HepG2 (cell line): ENCODE measurements at regions not wholly inside any gene's neighbourhood (a gene's known extent, or its start where the extent isn't known, plus 50 kb on each side); places are given as distances from the start of the nearest gene placed in this dataset.

Experiments used
- ATAC-seq: fragments of 200-7000 bp; cut with Tn5 transposase; 3 replicates; pipeline ENCODE4 v1.9.1; 2020; ENCODE audit warnings: mild to moderate bottlenecking, moderate library complexity
- BruUV-seq: library from RNA; stranded (reverse); fragments of 400-500 nt; replicated peaks from 2 replicates; lab custom pipeline; 2021; lab: Mats Ljungman, UMichigan
- CTCF ChIA-PET: fragments of 300-600 bp; formaldehyde crosslinking; extraction: SDS; loops from one replicate; lab custom pipeline; 2021; ENCODE audit warnings: low total read pairs, inconsistent platforms, low intra/inter-chr PET ratio; lab: Yijun Ruan, JAX
- POLR2A ChIA-PET: fragments of 350-600 bp; sonication (Branson Sonifier 250); formaldehyde crosslinking; loops from one replicate; lab custom pipeline; 2020; ENCODE audit warnings: antibody characterized with exemption, inconsistent platforms; lab: Yijun Ruan, JAX
- DNase-seq: peaks from one replicate; pipeline ENCODE4 v3.0.0-alpha.2; 2015; ENCODE audit warnings: low spot score
- FAIRE-seq: peaks from 3 replicates; lab custom pipeline; 2011; peaks lifted over from hg19 to GRCh38; lab: Jason Lieb, UNC
- H2AFZ ChIP-seq: one replicate; pipeline ENCODE4 v1.6.1; 2011; ENCODE audit warnings: low read length, inconsistent platforms
- H3K27ac ChIP-seq: fragments of 300-600 bp; 3 replicates; pipeline ENCODE4 v1.8.0; 2011; ENCODE audit warnings: mixed run types, mild to moderate bottlenecking, mixed read lengths, low read length, inconsistent platforms; ENCODE audit not compliant: insufficient read depth; ENCODE audit errors: extremely low read length
- H3K27me3 ChIP-seq, 2 experiments: fragments of 200-600 bp in 1 of 2; 2 replicates in 1 of 2; 3 replicates in 1 of 2; pipeline versions ENCODE4 v1.6.0 to v1.8.0; 2011; ENCODE audit warnings: low read length in 2 of 2, mild to moderate bottlenecking in 2 of 2, moderate library complexity in 2 of 2, inconsistent platforms in 1 of 2; ENCODE audit not compliant: insufficient read depth in 2 of 2, control insufficient read depth in 1 of 2
- H3K36me3 ChIP-seq, 2 experiments: fragments of 200-600 bp in 1 of 2; replicated peaks in 1 of 2; 2 replicates in 1 of 2; 3 replicates in 1 of 2; pipeline versions ENCODE4 v1.5.1 to v1.8.0; 2011; ENCODE audit warnings: low read length in 2 of 2, inconsistent platforms in 1 of 2; ENCODE audit not compliant: insufficient read depth in 2 of 2, control insufficient read depth in 1 of 2
- H3K4me1 ChIP-seq: 2 replicates; pipeline ENCODE4 v1.5.1; 2012; ENCODE audit warnings: low read length, inconsistent platforms; ENCODE audit not compliant: insufficient read depth
- H3K4me2 ChIP-seq: 2 replicates; pipeline ENCODE4 v1.6.0; 2011; ENCODE audit warnings: low read depth, low read length, inconsistent platforms
- H3K4me3 ChIP-seq, 3 experiments: fragments of 200-600 bp in 1 of 3; sonication (generic), shearing (Covaris generic) in 1 of 3; replicated peaks in 1 of 3; 2 replicates each; pipeline ENCODE4 v1.5.1; 2011 to 2016; ENCODE audit warnings: low read length in 3 of 3, inconsistent platforms in 2 of 3, low read depth in 2 of 3, mild to moderate bottlenecking in 2 of 3, control low read depth in 1 of 3, mixed read lengths in 1 of 3; ENCODE audit not compliant: insufficient read depth in 1 of 3
- H3K79me2 ChIP-seq: one replicate; pipeline ENCODE4 v1.6.1; 2011; ENCODE audit warnings: low read length, inconsistent platforms; ENCODE audit not compliant: insufficient read depth
- H3K9ac ChIP-seq: 2 replicates; pipeline ENCODE4 v1.6.0; 2011; ENCODE audit warnings: mild to moderate bottlenecking, low read depth, low read length, inconsistent platforms; ENCODE audit not compliant: insufficient read depth
- H3K9me3 ChIP-seq: 2 replicates; pipeline ENCODE4 v1.5.1; 2012; ENCODE audit warnings: mild to moderate bottlenecking, low read length
- H4K20me1 ChIP-seq: 2 replicates; pipeline ENCODE4 v1.6.0; 2011; ENCODE audit warnings: inconsistent platforms, mild to moderate bottlenecking, low read length, moderate library complexity; ENCODE audit not compliant: insufficient read depth
- CCAR2 ChIP-seq: fragments of 200-400 bp; formaldehyde crosslinking; optimal IDR thresholded peaks from 2 replicates; pipeline ENCODE3; 2018; ENCODE audit warnings: low read depth, mild to moderate bottlenecking, low read length, moderate library complexity
- CTCF ChIP-seq: sonication (generic); formaldehyde crosslinking; IDR thresholded peaks from 2 replicates; pipeline ENCODE4 v1.5.0; 2020; ENCODE audit warnings: mild to moderate bottlenecking, missing genetic modification reagents, moderate library complexity
- DDIT3 ChIP-seq: sonication (generic); formaldehyde crosslinking; IDR thresholded peaks from 2 replicates; pipeline ENCODE4 v1.4.0; 2020; ENCODE audit warnings: mild to moderate bottlenecking, missing genetic modification reagents
- ERF ChIP-seq: IDR thresholded peaks from 2 replicates; pipeline ENCODE4 v1.6.1; 2018; ENCODE audit warnings: missing biosample characterization, missing genetic modification reagents
- HNRNPK ChIP-seq: fragments of 200-400 bp; formaldehyde crosslinking; IDR thresholded peaks from 2 replicates; pipeline ENCODE4 v1.6.1; 2018; ENCODE audit warnings: low read length, low read depth, moderate library complexity, mild to moderate bottlenecking; ENCODE audit not compliant: poor library complexity, severe bottlenecking
- MTF2 ChIP-seq: sonication (generic); formaldehyde crosslinking; IDR thresholded peaks from 2 replicates; pipeline ENCODE4 v1.5.0; 2020; ENCODE audit warnings: missing genetic modification reagents, borderline replicate concordance
- MXD4 ChIP-seq: IDR thresholded peaks from 2 replicates; pipeline ENCODE4 v1.6.1; 2016; ENCODE audit warnings: mild to moderate bottlenecking, missing biosample characterization, missing genetic modification reagents
- PCBP2 ChIP-seq: fragments of 200-400 bp; formaldehyde crosslinking; optimal IDR thresholded peaks from 2 replicates; pipeline ENCODE3; 2018; ENCODE audit warnings: low read length, low read depth; ENCODE audit not compliant: poor library complexity, severe bottlenecking
- STAG1 ChIP-seq: sonication (generic); formaldehyde crosslinking; IDR thresholded peaks from 2 replicates; pipeline ENCODE4 v1.4.0; 2020; ENCODE audit warnings: missing genetic modification reagents
- U2AF1 ChIP-seq: fragments of 200-400 bp; formaldehyde crosslinking; optimal IDR thresholded peaks from 2 replicates; pipeline ENCODE3; 2017; ENCODE audit warnings: mild to moderate bottlenecking, low read depth, low read length
- XRCC5 ChIP-seq: fragments of 200-400 bp; formaldehyde crosslinking; optimal IDR thresholded peaks from 2 replicates; pipeline ENCODE3; 2017; ENCODE audit warnings: mild to moderate bottlenecking, low read length
- ZFP36 ChIP-seq: fragments of 150-350 bp; IDR thresholded peaks from 2 replicates; pipeline ENCODE4 v1.6.1; 2018; ENCODE audit warnings: borderline replicate concordance, low read length, low read depth; ENCODE audit not compliant: partially characterized antibody
- ZNF260 ChIP-seq: sonication (generic); formaldehyde crosslinking; IDR thresholded peaks from 2 replicates; pipeline ENCODE4 v1.4.0; 2020; ENCODE audit warnings: missing genetic modification reagents, low read depth, mild to moderate bottlenecking, borderline replicate concordance
- ZNF343 ChIP-seq: sonication (generic); formaldehyde crosslinking; IDR thresholded peaks from 2 replicates; pipeline ENCODE4 v1.4.0; 2020; ENCODE audit warnings: mild to moderate bottlenecking, missing genetic modification reagents
- ZNF629 ChIP-seq: sonication (generic); formaldehyde crosslinking; conservative IDR thresholded peaks from 2 replicates; pipeline ENCODE4 v1.5.0; 2020; ENCODE audit warnings: missing genetic modification reagents
- ZNF644 ChIP-seq: IDR thresholded peaks from 2 replicates; pipeline ENCODE4 v1.6.1; 2016; ENCODE audit warnings: low read depth
- ZNF652 ChIP-seq: IDR thresholded peaks from 2 replicates; pipeline ENCODE4 v1.6.1; 2016; ENCODE audit warnings: low read depth, borderline replicate concordance
- WGBS: methylation state at CpG from one replicate; pipeline ENCODE4 v1.1.6; 2017; ENCODE audit warnings: low lambda C conversion rate; 5-methylcytosine and 5-hydroxymethylcytosine counted together
- in situ Hi-C: cut with HindIII; loops from 2 replicates; pipeline ENCODE4 v1.10.0; 2017; ENCODE audit warnings: low pct_unique_long_range_greater_than_20kb; ENCODE audit not compliant: extremely low pct_ligation_motif_present
- intact Hi-C: fragments of 100-400 bp; cut with micrococcal nuclease; formaldehyde crosslinking; loops from one replicate; pipeline ENCODE4 v1.10.0; 2022; ENCODE audit not compliant: unreplicated experiment
- TF ChIP-seq, protein P1 (sequence below): sonication (generic); formaldehyde crosslinking; IDR thresholded peaks from 2 replicates; pipeline ENCODE4 v1.5.1; 2020; ENCODE audit warnings: missing genetic modification reagents, mild to moderate bottlenecking, borderline replicate concordance

GRCh38 chr2:8514796-8515758, 166.8 kb upstream of the ID2 start:
- BruUV-seq: no TSS peak
- no peak for FAIRE-seq
- ATAC-seq: no peak

DNA sequence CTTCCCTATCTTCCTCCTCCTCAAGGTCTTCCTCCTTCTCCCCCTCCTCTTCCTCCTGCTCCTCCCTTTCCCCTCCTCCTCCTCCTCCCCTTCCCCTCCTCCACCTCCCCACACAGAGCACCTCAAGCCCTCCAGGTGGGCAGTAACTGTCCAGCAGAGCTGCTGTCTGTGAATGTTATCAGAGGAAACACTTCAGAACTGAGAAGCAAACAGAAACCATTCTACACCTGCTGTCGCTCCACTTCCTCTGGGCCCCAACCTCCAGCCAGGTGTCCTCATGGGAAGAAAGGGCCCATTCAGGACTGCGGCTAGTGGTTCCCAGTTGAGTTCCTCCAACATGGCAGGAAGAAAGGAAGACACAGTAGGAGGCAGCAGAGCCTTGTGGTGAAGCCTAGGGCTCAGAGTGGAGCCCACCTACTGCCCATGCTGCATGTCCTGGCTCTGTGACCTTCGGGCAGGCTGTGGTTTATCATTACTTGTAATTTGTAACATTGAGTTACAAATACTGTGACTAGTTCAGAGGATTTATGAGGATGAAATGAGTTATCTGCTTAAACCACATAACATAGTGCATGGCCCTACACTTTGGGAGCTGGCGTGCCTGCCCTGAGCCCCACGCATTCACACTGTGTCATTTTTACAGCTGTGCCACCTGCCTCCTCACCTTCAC, 165.9 kb upstream of the ID2 start:
- H4K20me1 ChIP-seq: no peaks in the 10 kb centered on the region
- H3K9ac ChIP-seq: no peak overlapping the region
- no peaks in the 10 kb centered on the region for H3K4me1 ChIP-seq
- H3K79me2 ChIP-seq: no peaks in the 10 kb centered on the region
- peaks cover 5 to 57% of the 10 kb centered on the region in 2 experiments; a peak in 3 of 5 replicates for H3K27me3 ChIP-seq
- FAIRE-seq: no peak
- CTCF ChIA-PET: no interaction called here
- no peak overlapping the region for H3K4me3 ChIP-seq
- no peak overlapping the region for H3K4me2 ChIP-seq
- no peaks in the 10 kb centered on the region for H3K36me3 ChIP-seq
- TF ChIP-seq ZNF652 (CRISPR knock-in tag) (no peak), DDIT3 (CRISPR knock-in tag) (no peak), CTCF (CRISPR knock-in tag) (peak; percentile 63), MTF2 (CRISPR knock-in tag) (no peak), ZNF644 (CRISPR knock-in tag) (peak; percentile 70), CCAR2 (no peak), ERF (CRISPR knock-in tag) (no peak), HNRNPK (peak; percentile 7), ZNF260 (CRISPR knock-in tag) (no peak), PCBP2 (peak; percentile 78), STAG1 (CRISPR knock-in tag) (peak; percentile 70)
- TF ChIP-seq, protein P1, sequence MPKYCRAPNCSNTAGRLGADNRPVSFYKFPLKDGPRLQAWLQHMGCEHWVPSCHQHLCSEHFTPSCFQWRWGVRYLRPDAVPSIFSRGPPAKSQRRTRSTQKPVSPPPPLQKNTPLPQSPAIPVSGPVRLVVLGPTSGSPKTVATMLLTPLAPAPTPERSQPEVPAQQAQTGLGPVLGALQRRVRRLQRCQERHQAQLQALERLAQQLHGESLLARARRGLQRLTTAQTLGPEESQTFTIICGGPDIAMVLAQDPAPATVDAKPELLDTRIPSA (CRISPR knock-in tag): no peak
- no TSS peak for BruUV-seq
- WGBS: 47% methylated on average over 5 of the region's 5 CpGs
- in situ Hi-C loops (no loop called here), intact Hi-C loops (no loop called here)
- POLR2A ChIA-PET: no interaction called here
- DNase-seq: no peak
- H3K27ac ChIP-seq: no peak overlapping the region
- peak; percentile 63 for ATAC-seq
- H2AFZ ChIP-seq: no peak overlapping the region
- no peaks in the 10 kb centered on the region for H3K9me3 ChIP-seq

More at GRCh38 chr2:8514796-8515758, 166.8 kb upstream of the ID2 start:
- H3K79me2 ChIP-seq: no peaks in the 10 kb centered on the region
- TF ChIP-seq ZNF629 (CRISPR knock-in tag): peak; percentile 46
- TF ChIP-seq ZNF343 (CRISPR knock-in tag): no peak
- TF ChIP-seq MXD4 (CRISPR knock-in tag): no peak
- no peak for TF ChIP-seq XRCC5
- TF ChIP-seq U2AF1: no peak
- TF ChIP-seq ZFP36: no peak
- WGBS: 56% methylated on average over 14 of the region's 14 CpGs
- no peak overlapping the region for H2AFZ ChIP-seq
- H3K4me1 ChIP-seq: no peaks in the 10 kb centered on the region
- H3K4me3 ChIP-seq: no peak overlapping the region
- H3K9me3 ChIP-seq: no peaks in the 10 kb centered on the region
- no peak for DNase-seq
- intact Hi-C loops (no loop called here), in situ Hi-C loops (no loop called here)
- peaks cover 5 to 49% of the 10 kb centered on the region in 2 experiments; a peak in 3 of 5 replicates for H3K27me3 ChIP-seq
- no peak overlapping the region for H3K4me2 ChIP-seq
- H3K27ac ChIP-seq: no peak overlapping the region
- POLR2A ChIA-PET: no interaction called here
- H3K36me3 ChIP-seq: no peaks in the 10 kb centered on the region
- CTCF ChIA-PET: no interaction called here
- H3K9ac ChIP-seq: no peak overlapping the region
- H4K20me1 ChIP-seq: no peaks in the 10 kb centered on the region
